ENCODE measurements at regions not wholly inside any gene's neighbourhood (a gene's known extent, or its start where the extent isn't known, plus 50 kb on each side); places are given as distances from the start of the nearest gene placed in this dataset.

DNA sequence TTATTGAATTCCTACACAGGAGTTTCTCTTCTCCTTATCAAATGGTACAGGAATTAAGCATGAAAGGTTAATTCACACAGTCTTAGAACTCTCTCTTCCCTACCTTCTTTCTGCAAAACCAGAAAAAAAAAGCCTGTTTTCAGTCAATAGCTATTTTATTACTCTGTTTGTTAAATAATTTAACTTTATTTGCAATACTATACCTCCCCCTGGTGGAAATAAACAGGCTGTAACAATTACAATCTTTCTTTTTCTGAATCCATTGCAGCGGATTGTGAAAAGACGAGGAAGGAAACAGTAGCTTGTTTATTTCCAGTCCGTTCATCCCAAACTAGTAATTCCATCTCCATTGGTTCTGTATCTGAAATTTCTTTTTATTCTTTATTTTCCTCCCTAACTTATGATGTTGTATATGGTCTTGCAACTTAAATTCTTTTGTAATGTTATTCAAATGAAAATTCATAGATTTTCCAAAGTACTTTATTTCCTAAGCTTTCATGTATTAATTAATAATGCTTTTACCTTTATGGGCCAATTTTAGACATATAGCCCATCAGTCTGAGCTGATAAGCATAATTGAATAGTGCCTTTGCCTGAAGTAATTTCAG is 165.2 kb downstream of the SH3BP4 start (continued):
- TF ChIP-seq, protein P1, sequence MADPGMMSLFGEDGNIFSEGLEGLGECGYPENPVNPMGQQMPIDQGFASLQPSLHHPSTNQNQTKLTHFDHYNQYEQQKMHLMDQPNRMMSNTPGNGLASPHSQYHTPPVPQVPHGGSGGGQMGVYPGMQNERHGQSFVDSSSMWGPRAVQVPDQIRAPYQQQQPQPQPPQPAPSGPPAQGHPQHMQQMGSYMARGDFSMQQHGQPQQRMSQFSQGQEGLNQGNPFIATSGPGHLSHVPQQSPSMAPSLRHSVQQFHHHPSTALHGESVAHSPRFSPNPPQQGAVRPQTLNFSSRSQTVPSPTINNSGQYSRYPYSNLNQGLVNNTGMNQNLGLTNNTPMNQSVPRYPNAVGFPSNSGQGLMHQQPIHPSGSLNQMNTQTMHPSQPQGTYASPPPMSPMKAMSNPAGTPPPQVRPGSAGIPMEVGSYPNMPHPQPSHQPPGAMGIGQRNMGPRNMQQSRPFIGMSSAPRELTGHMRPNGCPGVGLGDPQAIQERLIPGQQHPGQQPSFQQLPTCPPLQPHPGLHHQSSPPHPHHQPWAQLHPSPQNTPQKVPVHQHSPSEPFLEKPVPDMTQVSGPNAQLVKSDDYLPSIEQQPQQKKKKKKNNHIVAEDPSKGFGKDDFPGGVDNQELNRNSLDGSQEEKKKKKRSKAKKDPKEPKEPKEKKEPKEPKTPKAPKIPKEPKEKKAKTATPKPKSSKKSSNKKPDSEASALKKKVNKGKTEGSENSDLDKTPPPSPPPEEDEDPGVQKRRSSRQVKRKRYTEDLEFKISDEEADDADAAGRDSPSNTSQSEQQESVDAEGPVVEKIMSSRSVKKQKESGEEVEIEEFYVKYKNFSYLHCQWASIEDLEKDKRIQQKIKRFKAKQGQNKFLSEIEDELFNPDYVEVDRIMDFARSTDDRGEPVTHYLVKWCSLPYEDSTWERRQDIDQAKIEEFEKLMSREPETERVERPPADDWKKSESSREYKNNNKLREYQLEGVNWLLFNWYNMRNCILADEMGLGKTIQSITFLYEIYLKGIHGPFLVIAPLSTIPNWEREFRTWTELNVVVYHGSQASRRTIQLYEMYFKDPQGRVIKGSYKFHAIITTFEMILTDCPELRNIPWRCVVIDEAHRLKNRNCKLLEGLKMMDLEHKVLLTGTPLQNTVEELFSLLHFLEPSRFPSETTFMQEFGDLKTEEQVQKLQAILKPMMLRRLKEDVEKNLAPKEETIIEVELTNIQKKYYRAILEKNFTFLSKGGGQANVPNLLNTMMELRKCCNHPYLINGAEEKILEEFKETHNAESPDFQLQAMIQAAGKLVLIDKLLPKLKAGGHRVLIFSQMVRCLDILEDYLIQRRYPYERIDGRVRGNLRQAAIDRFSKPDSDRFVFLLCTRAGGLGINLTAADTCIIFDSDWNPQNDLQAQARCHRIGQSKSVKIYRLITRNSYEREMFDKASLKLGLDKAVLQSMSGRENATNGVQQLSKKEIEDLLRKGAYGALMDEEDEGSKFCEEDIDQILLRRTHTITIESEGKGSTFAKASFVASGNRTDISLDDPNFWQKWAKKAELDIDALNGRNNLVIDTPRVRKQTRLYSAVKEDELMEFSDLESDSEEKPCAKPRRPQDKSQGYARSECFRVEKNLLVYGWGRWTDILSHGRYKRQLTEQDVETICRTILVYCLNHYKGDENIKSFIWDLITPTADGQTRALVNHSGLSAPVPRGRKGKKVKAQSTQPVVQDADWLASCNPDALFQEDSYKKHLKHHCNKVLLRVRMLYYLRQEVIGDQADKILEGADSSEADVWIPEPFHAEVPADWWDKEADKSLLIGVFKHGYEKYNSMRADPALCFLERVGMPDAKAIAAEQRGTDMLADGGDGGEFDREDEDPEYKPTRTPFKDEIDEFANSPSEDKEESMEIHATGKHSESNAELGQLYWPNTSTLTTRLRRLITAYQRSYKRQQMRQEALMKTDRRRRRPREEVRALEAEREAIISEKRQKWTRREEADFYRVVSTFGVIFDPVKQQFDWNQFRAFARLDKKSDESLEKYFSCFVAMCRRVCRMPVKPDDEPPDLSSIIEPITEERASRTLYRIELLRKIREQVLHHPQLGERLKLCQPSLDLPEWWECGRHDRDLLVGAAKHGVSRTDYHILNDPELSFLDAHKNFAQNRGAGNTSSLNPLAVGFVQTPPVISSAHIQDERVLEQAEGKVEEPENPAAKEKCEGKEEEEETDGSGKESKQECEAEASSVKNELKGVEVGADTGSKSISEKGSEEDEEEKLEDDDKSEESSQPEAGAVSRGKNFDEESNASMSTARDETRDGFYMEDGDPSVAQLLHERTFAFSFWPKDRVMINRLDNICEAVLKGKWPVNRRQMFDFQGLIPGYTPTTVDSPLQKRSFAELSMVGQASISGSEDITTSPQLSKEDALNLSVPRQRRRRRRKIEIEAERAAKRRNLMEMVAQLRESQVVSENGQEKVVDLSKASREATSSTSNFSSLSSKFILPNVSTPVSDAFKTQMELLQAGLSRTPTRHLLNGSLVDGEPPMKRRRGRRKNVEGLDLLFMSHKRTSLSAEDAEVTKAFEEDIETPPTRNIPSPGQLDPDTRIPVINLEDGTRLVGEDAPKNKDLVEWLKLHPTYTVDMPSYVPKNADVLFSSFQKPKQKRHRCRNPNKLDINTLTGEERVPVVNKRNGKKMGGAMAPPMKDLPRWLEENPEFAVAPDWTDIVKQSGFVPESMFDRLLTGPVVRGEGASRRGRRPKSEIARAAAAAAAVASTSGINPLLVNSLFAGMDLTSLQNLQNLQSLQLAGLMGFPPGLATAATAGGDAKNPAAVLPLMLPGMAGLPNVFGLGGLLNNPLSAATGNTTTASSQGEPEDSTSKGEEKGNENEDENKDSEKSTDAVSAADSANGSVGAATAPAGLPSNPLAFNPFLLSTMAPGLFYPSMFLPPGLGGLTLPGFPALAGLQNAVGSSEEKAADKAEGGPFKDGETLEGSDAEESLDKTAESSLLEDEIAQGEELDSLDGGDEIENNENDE (IDR thresholded peaks at IDR 0.05; ENCODE audit: insufficient replicate concordance, low read length): peak; percentile 19
- no peak for TF ChIP-seq TCF12 (IDR thresholded peaks at IDR 0.05; ENCODE audit: low read depth, low read length)
- TF ChIP-seq SIN3A (conservative IDR thresholded peaks at IDR 0.05 in 1 of 2, IDR thresholded peaks at IDR 0.05 in 1 of 2; ENCODE audit: low read depth in 1 of 2, low read length in 2 of 2): no peak
- TF ChIP-seq TEAD4 (IDR thresholded peaks at IDR 0.05; ENCODE audit: low read depth, low read length): no peak
- TF ChIP-seq, protein P2, sequence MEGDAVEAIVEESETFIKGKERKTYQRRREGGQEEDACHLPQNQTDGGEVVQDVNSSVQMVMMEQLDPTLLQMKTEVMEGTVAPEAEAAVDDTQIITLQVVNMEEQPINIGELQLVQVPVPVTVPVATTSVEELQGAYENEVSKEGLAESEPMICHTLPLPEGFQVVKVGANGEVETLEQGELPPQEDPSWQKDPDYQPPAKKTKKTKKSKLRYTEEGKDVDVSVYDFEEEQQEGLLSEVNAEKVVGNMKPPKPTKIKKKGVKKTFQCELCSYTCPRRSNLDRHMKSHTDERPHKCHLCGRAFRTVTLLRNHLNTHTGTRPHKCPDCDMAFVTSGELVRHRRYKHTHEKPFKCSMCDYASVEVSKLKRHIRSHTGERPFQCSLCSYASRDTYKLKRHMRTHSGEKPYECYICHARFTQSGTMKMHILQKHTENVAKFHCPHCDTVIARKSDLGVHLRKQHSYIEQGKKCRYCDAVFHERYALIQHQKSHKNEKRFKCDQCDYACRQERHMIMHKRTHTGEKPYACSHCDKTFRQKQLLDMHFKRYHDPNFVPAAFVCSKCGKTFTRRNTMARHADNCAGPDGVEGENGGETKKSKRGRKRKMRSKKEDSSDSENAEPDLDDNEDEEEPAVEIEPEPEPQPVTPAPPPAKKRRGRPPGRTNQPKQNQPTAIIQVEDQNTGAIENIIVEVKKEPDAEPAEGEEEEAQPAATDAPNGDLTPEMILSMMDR (IDR thresholded peaks at IDR 0.05; ENCODE audit: control extremely low read depth in 1 of 3, insufficient read depth in 1 of 3, low read depth in 1 of 3, low read length in 3 of 3): peak in 2 of 3 experiments; percentile 34 to 51; a peak in 2 of 4 replicates
- no peak for TF ChIP-seq PHF8 (conservative IDR thresholded peaks at IDR 0.05; ENCODE audit: low read depth, low read length)
